ENCODE measurements at regions not wholly inside any gene's neighbourhood (a gene's known extent, or its start where the extent isn't known, plus 50 kb on each side); places are given as distances from the start of the nearest gene placed in this dataset.
"Not testable (repeated sequence)": the region's sequence is repeated elsewhere in the genome, so short reads cannot be mapped to it uniquely, and the experiment has no call there.

DNA sequence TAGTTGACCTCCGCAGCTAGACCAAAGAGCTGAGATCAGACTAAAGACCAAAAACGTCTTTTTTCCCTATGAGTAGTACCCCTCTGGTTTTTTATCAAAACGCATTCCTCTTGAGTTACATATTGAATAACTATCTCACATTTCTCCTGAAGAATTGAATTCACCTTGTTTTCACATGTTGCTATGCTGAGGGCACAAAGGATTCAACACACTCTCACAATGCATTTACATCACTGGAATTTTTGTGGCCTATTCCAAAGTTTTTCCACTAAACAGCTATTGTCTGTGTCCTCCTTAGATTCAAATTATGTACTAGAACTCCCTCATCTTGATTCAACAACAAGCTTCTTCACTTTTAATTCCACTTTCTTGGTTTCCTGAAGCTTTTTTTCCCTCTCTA lies 112.5 kb downstream of the RSL24D1 start:
- POLR2A ChIA-PET, result no interaction called here
- TF ChIP-seq CTBP1 (IDR thresholded peaks at IDR 0.05; ENCODE audit: borderline replicate concordance) (no peak), ELF4 (IDR thresholded peaks at IDR 0.05) (no peak), FOXM1 (IDR thresholded peaks at IDR 0.05; ENCODE audit: borderline replicate concordance) (no peak), TARDBP (IDR thresholded peaks at IDR 0.05) (no peak), FOXA1 (IDR thresholded peaks at IDR 0.05) (no peak), SUZ12 (IDR thresholded peaks at IDR 0.05) (no peak), NFRKB (IDR thresholded peaks at IDR 0.05) (no peak)
- TF ChIP-seq, protein P1, sequence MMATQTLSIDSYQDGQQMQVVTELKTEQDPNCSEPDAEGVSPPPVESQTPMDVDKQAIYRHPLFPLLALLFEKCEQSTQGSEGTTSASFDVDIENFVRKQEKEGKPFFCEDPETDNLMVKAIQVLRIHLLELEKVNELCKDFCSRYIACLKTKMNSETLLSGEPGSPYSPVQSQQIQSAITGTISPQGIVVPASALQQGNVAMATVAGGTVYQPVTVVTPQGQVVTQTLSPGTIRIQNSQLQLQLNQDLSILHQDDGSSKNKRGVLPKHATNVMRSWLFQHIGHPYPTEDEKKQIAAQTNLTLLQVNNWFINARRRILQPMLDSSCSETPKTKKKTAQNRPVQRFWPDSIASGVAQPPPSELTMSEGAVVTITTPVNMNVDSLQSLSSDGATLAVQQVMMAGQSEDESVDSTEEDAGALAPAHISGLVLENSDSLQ (IDR thresholded peaks at IDR 0.05), result no peak

DNA sequence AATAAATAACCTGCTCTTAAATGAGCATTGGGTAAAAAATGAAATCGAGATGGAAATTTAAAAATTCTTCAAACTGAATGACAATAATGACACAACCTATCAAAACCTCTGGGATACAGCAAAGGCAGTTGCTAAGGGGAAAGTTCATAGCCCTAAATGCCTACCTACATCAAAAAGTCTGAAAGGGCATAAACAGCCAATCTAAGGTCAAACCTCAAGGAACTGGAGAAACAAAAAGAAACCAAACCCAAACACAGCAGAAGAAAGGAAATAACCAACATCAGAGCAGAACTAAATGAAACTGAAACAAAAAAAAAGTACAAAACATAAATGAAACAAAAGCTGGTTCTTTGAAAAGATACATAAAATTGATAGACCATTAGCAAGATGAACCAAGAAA lies 119.7 kb downstream of the RSL24D1 start:
- DNase-seq (ENCODE audit: extremely low spot score); CTCF ChIA-PET; POLR2A ChIA-PET: not testable (repeated sequence)

More for the DNA sequence above, 112.5 kb downstream of the RSL24D1 start:
- no peak for DNase-seq (ENCODE audit: extremely low spot score)
- CTCF ChIA-PET, result no interaction called here

DNA sequence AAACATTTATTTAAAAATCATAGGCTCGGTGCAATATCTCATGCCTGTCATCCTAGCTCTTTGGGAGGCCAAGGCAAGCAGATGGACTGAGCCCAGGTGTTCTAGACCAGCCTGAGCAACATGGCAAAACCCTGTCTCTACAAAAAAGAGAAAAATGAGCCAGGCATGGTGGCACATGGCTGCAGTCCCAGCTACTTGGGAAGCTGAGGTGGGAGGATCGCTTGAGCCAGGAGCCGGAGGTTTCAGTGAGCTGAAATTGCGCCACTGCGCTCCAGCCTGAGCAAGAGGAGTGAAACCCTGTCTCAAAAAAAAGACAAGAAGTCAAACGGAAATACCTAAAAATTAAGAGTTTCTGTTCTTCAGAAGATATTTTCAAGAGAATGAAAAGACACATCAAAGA lies 122.3 kb downstream of the RSL24D1 start:
- no peak for TF ChIP-seq SUZ12 (IDR thresholded peaks at IDR 0.05)
- no peak for TF ChIP-seq TARDBP (IDR thresholded peaks at IDR 0.05)
- TF ChIP-seq FOXM1 (IDR thresholded peaks at IDR 0.05; ENCODE audit: borderline replicate concordance), result no peak
- no peak for TF ChIP-seq ELF4 (IDR thresholded peaks at IDR 0.05)
- TF ChIP-seq ZNF384 (IDR thresholded peaks at IDR 0.05), result no peak
- TF ChIP-seq NFRKB (IDR thresholded peaks at IDR 0.05), result no peak
- TF ChIP-seq, protein P1 (IDR thresholded peaks at IDR 0.05), result no peak
- POLR2A ChIA-PET, result no interaction called here
- no peak for DNase-seq (ENCODE audit: extremely low spot score)
- CTCF ChIA-PET, result no interaction called here

DNA sequence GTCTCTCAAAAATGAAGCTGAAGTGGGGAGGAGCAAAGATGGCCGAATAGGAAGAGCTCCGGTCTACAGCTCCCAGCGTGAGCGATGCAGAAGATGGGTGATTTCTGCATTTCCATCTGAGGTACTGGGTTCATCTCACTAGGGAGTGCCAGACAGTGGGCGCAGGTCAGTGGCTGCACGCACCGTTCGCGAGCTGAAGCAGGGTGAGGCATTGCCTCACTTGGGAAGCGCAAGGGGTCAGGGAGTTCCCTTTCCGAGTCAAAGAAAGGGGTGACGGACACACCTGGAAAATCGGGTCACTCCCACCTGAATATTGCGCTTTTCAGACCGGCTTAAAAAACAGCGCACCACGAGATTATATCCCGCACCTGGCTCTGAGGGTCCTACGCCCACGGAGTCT lies 132.8 kb downstream of the RSL24D1 start:
- CTCF ChIA-PET, result not testable (repeated sequence)

DNA sequence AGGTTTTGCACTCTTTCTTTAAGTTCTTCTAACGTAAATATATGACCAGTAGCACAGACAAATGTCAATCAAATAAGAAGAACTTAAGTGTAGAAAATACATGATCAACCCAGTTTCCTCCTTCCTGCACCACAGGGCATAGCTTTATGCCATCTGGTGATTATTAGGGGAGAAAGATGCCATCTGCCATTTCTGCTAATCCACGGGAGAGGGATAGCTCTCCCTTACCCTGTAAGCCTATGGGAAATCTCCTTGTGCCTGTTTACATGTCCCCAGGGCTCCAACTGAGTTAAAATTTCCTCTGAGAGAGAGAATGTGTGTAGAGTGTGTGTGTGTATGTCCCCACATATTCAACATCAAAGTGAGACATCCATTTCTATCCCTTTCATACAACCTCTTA lies 135.9 kb downstream of the RSL24D1 start:
- TF ChIP-seq CTBP1 (IDR thresholded peaks at IDR 0.05; ENCODE audit: borderline replicate concordance) (no peak), SUZ12 (IDR thresholded peaks at IDR 0.05) (no peak), FOXA1 (IDR thresholded peaks at IDR 0.05) (no peak), FOXK2 (IDR thresholded peaks at IDR 0.05) (no peak), FOXM1 (IDR thresholded peaks at IDR 0.05; ENCODE audit: borderline replicate concordance) (no peak), BHLHE40 (IDR thresholded peaks at IDR 0.05; ENCODE audit: borderline replicate concordance) (no peak)
- POLR2A ChIA-PET, result no interaction called here
- DNase-seq (ENCODE audit: extremely low spot score), result no peak
- CTCF ChIA-PET, result interaction anchor here (0.5 kb wide), 1 partner anchor 221 kb away, joined by 3 read pairs; no protein-coding TSS in a partner anchor

More for the DNA sequence above, 132.8 kb downstream of the RSL24D1 start:
- POLR2A ChIA-PET; DNase-seq (ENCODE audit: extremely low spot score): not testable (repeated sequence)

DNA sequence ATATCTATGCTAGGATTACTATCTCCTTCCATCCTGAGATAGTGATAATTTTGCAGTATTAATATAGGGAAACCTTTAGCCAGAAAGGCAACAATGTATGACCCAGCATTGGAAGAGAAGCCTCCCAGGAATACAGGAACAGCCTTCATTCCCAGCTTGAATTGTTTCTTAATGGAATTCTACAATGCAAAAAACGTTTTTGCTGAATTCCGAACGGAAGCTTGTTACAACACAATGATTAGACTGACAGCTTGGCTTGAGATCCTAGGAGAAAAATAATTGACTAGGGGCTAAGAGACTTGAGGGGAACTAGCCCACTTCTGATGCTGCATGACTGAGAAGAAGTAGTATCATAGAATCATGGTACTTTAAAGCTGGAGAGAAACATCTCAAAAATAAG lies 140.2 kb downstream of the RSL24D1 start:
- TF ChIP-seq FOXK2 (IDR thresholded peaks at IDR 0.05), result no peak
- TF ChIP-seq FOXM1 (IDR thresholded peaks at IDR 0.05; ENCODE audit: borderline replicate concordance), result no peak
- TF ChIP-seq ARNT (IDR thresholded peaks at IDR 0.05), result no peak
- no peak for TF ChIP-seq TARDBP (IDR thresholded peaks at IDR 0.05)
- TF ChIP-seq NFRKB (IDR thresholded peaks at IDR 0.05), result no peak
- TF ChIP-seq FOXA1 (IDR thresholded peaks at IDR 0.05), result no peak
- TF ChIP-seq L3MBTL2 (conservative IDR thresholded peaks at IDR 0.05), result no peak
- TF ChIP-seq ELF4 (IDR thresholded peaks at IDR 0.05), result no peak
- TF ChIP-seq CTBP1 (IDR thresholded peaks at IDR 0.05; ENCODE audit: borderline replicate concordance), result no peak
- no peak for TF ChIP-seq SP1 (IDR thresholded peaks at IDR 0.05)
- no peak for TF ChIP-seq HDGF (IDR thresholded peaks at IDR 0.05; ENCODE audit: borderline replicate concordance)
- TF ChIP-seq ZNF384 (IDR thresholded peaks at IDR 0.05), result no peak
- no peak for DNase-seq (ENCODE audit: extremely low spot score)
- ChIA-PET CTCF (interaction anchor here (0.5 kb wide), 1 partner anchor 25 kb away, joined by 7 read pairs; no protein-coding TSS in a partner anchor), POLR2A (no interaction called here)

DNA sequence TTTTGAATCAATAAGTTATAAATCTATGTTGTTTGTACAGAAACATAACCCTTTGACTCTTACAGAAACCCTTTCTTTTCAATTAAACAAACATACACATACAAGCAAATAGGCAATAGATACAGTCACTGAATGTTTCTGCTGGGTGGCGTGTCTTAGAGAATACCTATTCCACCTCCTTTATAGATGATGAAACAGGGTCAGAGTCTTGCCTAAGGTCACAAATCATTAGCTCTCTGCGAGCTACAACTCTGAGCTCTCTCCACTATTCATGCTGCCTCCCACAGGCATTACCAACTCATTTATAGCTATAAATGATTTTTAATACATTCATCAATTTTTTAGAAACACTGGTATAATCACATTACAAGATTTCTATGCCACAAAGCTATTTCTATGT lies 152.6 kb downstream of the RSL24D1 start:
- ChIA-PET CTCF (no interaction called here), POLR2A (no interaction called here)

More for the DNA sequence above, 152.6 kb downstream of the RSL24D1 start:
- no peak for DNase-seq (ENCODE audit: extremely low spot score)
- no peak for TF ChIP-seq NFRKB (IDR thresholded peaks at IDR 0.05)
- no peak for TF ChIP-seq ARNT (IDR thresholded peaks at IDR 0.05)
- TF ChIP-seq, protein P1 (IDR thresholded peaks at IDR 0.05), result no peak
- no peak for TF ChIP-seq ELF4 (IDR thresholded peaks at IDR 0.05)
- no peak for TF ChIP-seq ZNF384 (IDR thresholded peaks at IDR 0.05)
- no peak for TF ChIP-seq LEF1 (IDR thresholded peaks at IDR 0.05; ENCODE audit: borderline replicate concordance)
- TF ChIP-seq BHLHE40 (IDR thresholded peaks at IDR 0.05; ENCODE audit: borderline replicate concordance), result no peak
- TF ChIP-seq FOXA1 (IDR thresholded peaks at IDR 0.05), result no peak
- no peak for TF ChIP-seq SUZ12 (IDR thresholded peaks at IDR 0.05)
- TF ChIP-seq CTBP1 (IDR thresholded peaks at IDR 0.05; ENCODE audit: borderline replicate concordance), result no peak
- no peak for TF ChIP-seq TARDBP (IDR thresholded peaks at IDR 0.05)
- no peak for TF ChIP-seq L3MBTL2 (conservative IDR thresholded peaks at IDR 0.05)
- no peak for TF ChIP-seq FOXK2 (IDR thresholded peaks at IDR 0.05)
- no peak for TF ChIP-seq SP1 (IDR thresholded peaks at IDR 0.05)
- TF ChIP-seq FOXM1 (IDR thresholded peaks at IDR 0.05; ENCODE audit: borderline replicate concordance), result no peak
- no peak for TF ChIP-seq HDGF (IDR thresholded peaks at IDR 0.05; ENCODE audit: borderline replicate concordance)

Data from HEK293T (cell line).